ENCODE measurements at regions not wholly inside any gene's neighbourhood (a gene's known extent, or its start where the extent isn't known, plus 50 kb on each side); places are given as distances from the start of the nearest gene placed in this dataset.

DNA sequence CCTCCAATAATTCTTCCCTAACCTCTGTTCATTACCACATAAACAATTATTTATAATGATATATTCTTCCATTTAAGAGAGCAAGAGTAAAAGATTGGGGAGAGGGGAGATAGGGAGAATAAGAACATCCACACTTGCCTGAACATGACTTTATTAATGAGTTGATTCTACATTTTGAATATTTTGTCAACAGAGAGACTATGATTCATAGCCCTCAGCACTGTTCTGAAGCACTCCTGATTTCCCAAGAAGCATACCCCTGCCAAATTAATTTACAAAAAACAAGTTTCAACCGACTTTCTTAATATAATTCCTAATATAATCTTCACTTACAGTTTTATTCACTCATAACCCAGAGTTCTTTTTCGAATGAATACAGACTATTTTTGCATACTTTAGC lies 828.8 kb downstream of the ROBO2 start:
- no peak for DNase-seq (ENCODE audit: low read depth)

DNA sequence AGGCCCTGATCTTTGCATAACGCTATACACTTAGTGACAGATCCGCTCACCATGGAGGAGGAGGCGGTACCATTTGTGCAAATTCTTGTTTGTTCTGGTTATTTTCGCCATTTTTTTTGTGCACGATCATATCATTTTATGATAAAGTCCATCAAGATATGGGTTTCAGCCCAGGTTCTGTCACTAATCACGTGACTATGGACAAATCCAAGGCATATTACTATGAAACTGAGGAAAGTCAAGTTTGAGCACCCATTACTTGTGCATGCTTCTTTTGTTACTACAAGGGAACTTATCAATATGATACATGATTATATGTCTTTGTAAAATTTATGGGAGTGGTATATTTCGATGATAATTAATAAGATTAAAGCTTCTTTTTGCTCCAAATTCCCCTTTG lies 829.5 kb downstream of the ROBO2 start:
- no peak for DNase-seq (ENCODE audit: low read depth)

- DNase-seq (ENCODE audit: low read depth): no peak
Measured at GRCh38 chr3:77871436-77871835, 831.5 kb downstream of the ROBO2 start.

- DNase-seq (ENCODE audit: low read depth): no peak
Measured at GRCh38 chr3:77873598-77873997, 833.7 kb downstream of the ROBO2 start.

GRCh38 chr3:77885381-77885780 lies 845.5 kb downstream of the ROBO2 start:
- no peak for DNase-seq (ENCODE audit: low read depth)

GRCh38 chr3:77887611-77888010 lies 847.7 kb downstream of the ROBO2 start:
- no peak for DNase-seq (ENCODE audit: low read depth)

DNA sequence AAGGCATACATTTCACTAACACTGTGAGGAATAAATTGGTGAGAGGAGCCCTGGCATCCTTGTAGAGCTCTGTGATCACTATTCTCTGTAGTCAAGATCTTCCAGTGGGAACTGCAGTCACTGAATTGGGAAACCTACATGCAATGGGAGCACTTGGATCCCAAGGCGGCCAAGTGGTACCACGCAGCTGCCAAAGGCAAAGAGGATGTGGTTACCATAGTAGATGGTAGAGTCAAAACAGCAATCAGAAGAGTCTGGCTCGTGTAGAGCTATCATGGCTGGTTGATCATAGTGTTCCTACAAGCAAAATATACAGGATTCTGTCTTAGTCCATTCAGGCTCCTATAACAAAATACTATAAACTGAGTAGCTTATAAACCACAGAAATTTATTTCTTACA lies 849.7 kb downstream of the ROBO2 start:
- DNase-seq (ENCODE audit: low read depth): no peak

DNA sequence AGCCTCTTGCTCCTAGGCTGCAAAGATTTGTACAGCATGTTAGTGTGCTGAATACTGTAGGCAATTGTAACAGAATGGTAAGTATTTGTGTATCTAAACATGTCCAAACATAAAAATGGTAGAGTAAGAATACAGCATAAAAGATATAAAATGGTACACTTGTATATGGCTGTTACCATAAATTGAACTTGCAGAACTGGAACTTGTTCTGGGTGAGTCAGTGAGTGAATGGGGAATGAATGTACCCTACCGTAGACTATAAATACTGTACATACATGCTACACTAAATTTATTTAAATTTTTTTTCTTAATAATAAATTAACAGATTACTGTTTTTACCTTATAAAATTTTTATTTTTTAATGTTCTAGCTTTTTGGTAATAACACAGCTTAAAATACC lies 858.7 kb downstream of the ROBO2 start:
- DNase-seq (ENCODE audit: low read depth): no peak

DNA sequence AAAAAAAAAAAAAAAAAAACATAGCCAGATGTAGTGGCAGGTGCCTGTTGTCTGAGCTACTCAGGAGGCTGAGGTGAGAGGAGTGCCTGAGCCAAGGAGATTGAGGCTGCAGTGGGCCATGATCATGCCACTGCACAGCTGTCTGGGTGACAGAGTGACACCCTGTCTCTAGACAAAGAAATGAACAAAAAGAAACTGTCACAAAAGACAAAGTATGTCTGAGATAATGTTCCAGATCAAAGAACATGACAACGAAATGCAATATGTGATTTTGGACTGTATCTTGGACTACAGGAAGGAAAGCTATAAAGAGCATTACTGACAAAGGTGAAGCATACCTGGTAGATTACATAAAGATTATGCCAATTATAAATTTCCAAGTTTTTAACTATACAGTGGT lies 862.8 kb downstream of the ROBO2 start:
- DNase-seq (ENCODE audit: low read depth): no peak

GRCh38 chr3:77906102-77906709 lies 866.3 kb downstream of the ROBO2 start:
- no peak for DNase-seq (ENCODE audit: low read depth)

- no peak for DNase-seq (ENCODE audit: low read depth)
Measured at GRCh38 chr3:77913524-77914174, 873.8 kb downstream of the ROBO2 start.

GRCh38 chr3:77915336-77915735 lies 875.4 kb downstream of the ROBO2 start:
- no peak for DNase-seq (ENCODE audit: low read depth)

DNA sequence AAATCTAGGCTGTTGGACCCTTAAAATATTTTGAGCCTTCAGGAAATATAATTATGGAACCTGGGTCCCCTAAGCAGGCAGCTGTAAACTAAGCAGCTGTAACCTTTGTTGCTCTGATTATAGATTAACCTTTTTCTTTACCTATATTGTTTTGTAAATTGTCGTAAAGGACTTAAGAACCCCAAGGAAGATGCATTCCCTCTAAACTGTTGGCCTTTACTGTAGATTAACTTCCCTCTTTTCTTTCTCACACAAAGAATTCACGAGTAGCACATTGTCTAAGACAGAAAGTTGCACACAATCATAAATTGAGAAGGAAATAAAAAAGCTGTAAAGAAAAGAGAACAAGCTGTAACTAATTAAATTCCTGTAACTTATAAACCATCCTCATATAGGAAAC lies 877.3 kb downstream of the ROBO2 start:
- no peak for DNase-seq (ENCODE audit: low read depth)

GRCh38 chr3:77919244-77919643 lies 879.3 kb downstream of the ROBO2 start:
- DNase-seq (ENCODE audit: low read depth): no peak

DNA sequence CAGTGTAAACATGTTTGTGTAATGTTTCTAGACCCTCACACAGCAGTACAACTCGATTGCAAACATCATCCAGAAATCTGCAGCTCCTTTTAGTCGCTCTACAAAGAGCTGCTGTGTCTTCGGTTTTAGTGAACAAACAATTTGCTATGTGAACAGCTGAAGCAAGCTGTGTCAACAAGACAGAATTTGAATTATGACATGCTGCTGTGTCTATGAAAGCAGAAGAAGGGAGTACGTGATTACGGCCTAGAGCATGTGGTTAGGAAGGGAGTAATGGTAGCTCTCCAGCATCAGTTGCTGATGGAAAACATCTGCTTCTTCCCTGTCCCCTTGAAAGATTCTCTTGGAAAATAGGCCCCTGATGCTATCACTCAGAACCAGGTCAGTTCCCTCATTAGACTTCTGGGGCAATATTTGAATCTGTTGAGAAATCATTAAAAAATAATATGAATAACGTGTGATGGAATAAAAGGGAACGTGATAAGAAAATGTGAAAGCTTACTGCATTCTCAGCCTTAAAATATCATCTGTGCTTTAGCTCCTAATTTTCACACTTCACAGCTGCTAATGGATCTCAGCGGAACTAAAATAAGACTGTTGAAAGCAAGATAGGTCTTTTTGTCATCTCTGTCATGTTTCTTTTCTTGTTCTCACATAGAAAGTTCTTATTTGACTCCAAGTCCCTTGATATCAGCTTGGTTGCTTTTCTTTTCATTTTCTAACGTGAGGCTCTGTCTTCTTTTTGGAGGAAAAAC lies 891.5 kb downstream of the ROBO2 start:
- DNase-seq (ENCODE audit: low read depth): no peak

DNA sequence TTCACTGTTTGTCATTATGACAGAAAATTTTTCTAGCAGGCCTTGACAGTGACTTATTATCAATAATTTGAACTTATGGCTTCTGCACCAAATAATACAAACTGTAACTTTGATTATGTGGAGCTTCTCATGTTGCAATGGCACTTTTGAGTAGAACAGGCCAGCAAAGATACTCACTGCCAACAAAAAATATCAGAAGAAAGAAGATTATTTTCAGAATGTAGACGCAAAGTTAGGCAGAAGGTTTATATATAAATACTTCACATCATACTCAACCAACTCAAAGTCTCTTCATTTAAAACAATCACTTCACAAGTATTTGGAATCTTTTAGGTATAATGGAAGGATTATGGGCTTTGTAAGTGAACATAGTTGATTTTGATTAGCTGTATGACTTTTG lies 893.0 kb downstream of the ROBO2 start:
- DNase-seq (ENCODE audit: low read depth): no peak

GRCh38 chr3:77933926-77934325 lies 894.0 kb downstream of the ROBO2 start:
- no peak for DNase-seq (ENCODE audit: low read depth)

- no peak for DNase-seq (ENCODE audit: low read depth)
Measured at GRCh38 chr3:77935418-77935817, 895.5 kb downstream of the ROBO2 start.

DNA sequence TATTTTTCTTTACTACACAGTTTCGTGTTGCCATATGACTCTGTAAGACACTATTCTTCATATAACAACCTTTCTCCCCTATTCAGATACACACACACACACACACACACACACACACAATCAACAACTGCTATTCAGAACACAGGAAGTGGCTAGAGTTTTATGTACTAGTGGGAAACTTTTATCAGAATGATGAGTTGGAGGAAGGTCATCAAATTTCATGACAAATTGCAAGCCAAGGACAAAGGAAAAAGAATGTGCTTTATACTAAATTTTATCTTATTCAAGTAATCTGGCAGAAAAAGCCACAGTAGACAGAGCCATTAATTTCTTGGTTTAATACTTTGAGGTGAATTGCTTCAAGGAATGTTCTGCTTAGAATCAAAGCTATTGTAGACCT lies 899.8 kb downstream of the ROBO2 start:
- DNase-seq (ENCODE audit: low read depth): no peak

GRCh38 chr3:77943598-77943997 lies 903.7 kb downstream of the ROBO2 start:
- no peak for DNase-seq (ENCODE audit: low read depth)

DNA sequence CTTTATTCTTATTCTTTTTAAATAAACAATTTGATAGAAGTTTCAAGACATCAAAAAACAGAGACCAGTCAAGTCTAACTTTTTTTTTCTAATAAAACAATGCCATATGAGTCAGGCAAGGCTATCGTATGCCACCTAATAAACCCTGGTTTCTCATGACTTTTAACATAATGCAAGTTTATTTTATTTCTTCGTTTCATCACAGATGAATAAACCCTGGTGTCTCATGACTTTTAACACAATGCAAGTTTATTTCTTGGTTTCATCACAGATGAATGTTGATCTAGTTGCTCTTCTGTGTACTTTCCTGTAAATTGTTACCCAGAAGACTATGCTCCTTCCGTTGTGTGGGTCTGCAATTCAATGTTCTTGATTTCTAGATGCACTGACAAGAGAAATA lies 905.4 kb downstream of the ROBO2 start:
- no peak for DNase-seq (ENCODE audit: low read depth)

DNA sequence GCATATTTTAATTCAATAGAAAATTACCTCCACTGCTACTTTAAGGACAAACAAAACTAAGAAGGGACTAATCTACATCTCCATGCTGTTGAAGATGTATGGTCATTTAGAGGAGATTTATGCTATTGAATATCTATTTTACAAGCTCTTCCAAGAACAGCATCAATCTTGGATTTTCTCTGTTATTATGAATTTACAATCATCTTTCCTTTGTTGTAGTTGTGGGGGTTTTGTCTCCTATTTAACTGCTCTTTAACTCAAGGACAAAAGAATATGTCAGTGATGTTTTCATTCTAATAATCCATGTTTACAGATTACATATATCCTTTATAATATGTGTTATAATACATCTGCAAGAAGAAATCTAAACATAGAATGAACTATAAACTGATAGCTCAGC lies 907.8 kb downstream of the ROBO2 start:
- DNase-seq (ENCODE audit: low read depth): no peak

- DNase-seq (ENCODE audit: low read depth): no peak
Measured at GRCh38 chr3:77967621-77968020, 927.7 kb downstream of the ROBO2 start.

GRCh38 chr3:77976079-77976478 lies 936.2 kb downstream of the ROBO2 start:
- no peak for DNase-seq (ENCODE audit: low read depth)
